HepG2 (cell line): ENCODE measurements at regions not wholly inside any gene's neighbourhood (a gene's known extent, or its start where the extent isn't known, plus 50 kb on each side); places are given as distances from the start of the nearest gene placed in this dataset.

Experiments used
- CHD4 ChIP-seq: fragments of 200-600 bp; sonication (generic); IDR thresholded peaks from 2 replicates; pipeline ENCODE4 v1.7.0; 2017; ENCODE audit warnings: mild to moderate bottlenecking, low read length, borderline replicate concordance
- ESRRA ChIP-seq: sonication (generic); formaldehyde crosslinking; IDR thresholded peaks from 2 replicates; pipeline ENCODE4 v1.5.1; 2020; ENCODE audit warnings: mild to moderate bottlenecking, low read depth, missing genetic modification reagents
- FOXM1 ChIP-seq: sonication (generic); formaldehyde crosslinking; IDR thresholded peaks from 2 replicates; pipeline ENCODE4 v1.5.0; 2020; ENCODE audit warnings: missing genetic modification reagents
- HNRNPLL ChIP-seq: fragments of 200-400 bp; formaldehyde crosslinking; IDR thresholded peaks from 2 replicates; pipeline ENCODE4 v1.6.1; 2017; ENCODE audit warnings: mild to moderate bottlenecking, low read depth, low read length; ENCODE audit not compliant: poor library complexity, severe bottlenecking
- NFE2L2 ChIP-seq: fragments of 150-350 bp; IDR thresholded peaks from 2 replicates; pipeline ENCODE4 v1.6.1; 2014; ENCODE audit warnings: low read length
- NFRKB ChIP-seq: fragments of 450-650 bp; IDR thresholded peaks from 2 replicates; pipeline ENCODE4 v1.6.1; 2017
- POLR2A ChIP-seq, 2 experiments: IDR thresholded peaks; 2 replicates each; pipeline ENCODE4 v1.6.1; 2011; ENCODE audit warnings: low read depth in 2 of 2, low read length in 2 of 2, mild to moderate bottlenecking in 1 of 2, moderate library complexity in 1 of 2; ENCODE audit not compliant: insufficient read depth in 1 of 2
- REXO4 ChIP-seq: sonication (generic); formaldehyde crosslinking; IDR thresholded peaks from 2 replicates; pipeline ENCODE4 v1.8.0; 2022; ENCODE audit warnings: missing genetic modification reagents, mild to moderate bottlenecking, borderline replicate concordance
- SIN3A ChIP-seq: IDR thresholded peaks from 2 replicates; pipeline ENCODE4 v1.6.1; 2011; ENCODE audit warnings: low read depth, mild to moderate bottlenecking, control low read depth, low read length, borderline replicate concordance
- TARDBP ChIP-seq: sonication (generic); formaldehyde crosslinking; IDR thresholded peaks from 2 replicates; pipeline ENCODE4 v1.8.0; 2022; ENCODE audit warnings: mild to moderate bottlenecking, missing genetic modification reagents
- TF ChIP-seq, protein P1 (sequence below): sonication (generic); formaldehyde crosslinking; IDR thresholded peaks from 2 replicates; pipeline ENCODE4 v1.4.0; 2020; ENCODE audit warnings: missing genetic modification reagents

DNA sequence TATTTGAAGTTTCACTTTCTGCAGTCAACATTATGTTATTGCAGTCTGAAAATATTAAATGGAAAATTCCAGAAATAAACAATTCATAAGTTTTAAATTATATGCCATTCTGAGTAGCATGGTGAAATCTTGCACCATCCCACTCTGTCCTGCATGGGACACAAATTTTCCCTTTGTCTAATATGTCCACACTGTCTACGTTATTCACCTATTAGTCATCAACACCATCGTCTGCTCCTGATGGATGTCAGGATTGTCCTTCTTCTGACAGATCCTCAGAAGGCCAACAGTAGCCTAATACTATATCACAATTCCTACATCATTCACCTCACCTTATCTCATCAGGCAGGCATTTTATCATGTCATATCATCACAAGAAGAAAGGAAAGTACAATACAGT is 163.1 kb downstream of the TXNL1 start:
- TF ChIP-seq HNRNPLL (no peak), NFE2L2 (no peak), REXO4 (no peak), NFRKB (no peak), CHD4 (no peak), TARDBP (CRISPR knock-in tag) (no peak), ESRRA (CRISPR knock-in tag) (no peak), POLR2A (IDR thresholded peaks at IDR 0.05; ENCODE audit: insufficient read depth in 1 of 2, low read depth in 2 of 2, low read length in 2 of 2) (no peak), SIN3A (no peak), FOXM1 (CRISPR knock-in tag) (no peak)
- TF ChIP-seq, protein P1, sequence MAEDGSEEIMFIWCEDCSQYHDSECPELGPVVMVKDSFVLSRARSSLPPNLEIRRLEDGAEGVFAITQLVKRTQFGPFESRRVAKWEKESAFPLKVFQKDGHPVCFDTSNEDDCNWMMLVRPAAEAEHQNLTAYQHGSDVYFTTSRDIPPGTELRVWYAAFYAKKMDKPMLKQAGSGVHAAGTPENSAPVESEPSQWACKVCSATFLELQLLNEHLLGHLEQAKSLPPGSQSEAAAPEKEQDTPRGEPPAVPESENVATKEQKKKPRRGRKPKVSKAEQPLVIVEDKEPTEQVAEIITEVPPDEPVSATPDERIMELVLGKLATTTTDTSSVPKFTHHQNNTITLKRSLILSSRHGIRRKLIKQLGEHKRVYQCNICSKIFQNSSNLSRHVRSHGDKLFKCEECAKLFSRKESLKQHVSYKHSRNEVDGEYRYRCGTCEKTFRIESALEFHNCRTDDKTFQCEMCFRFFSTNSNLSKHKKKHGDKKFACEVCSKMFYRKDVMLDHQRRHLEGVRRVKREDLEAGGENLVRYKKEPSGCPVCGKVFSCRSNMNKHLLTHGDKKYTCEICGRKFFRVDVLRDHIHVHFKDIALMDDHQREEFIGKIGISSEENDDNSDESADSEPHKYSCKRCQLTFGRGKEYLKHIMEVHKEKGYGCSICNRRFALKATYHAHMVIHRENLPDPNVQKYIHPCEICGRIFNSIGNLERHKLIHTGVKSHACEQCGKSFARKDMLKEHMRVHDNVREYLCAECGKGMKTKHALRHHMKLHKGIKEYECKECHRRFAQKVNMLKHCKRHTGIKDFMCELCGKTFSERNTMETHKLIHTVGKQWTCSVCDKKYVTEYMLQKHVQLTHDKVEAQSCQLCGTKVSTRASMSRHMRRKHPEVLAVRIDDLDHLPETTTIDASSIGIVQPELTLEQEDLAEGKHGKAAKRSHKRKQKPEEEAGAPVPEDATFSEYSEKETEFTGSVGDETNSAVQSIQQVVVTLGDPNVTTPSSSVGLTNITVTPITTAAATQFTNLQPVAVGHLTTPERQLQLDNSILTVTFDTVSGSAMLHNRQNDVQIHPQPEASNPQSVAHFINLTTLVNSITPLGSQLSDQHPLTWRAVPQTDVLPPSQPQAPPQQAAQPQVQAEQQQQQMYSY (CRISPR knock-in tag): no peak
